VCaP (cell line): ENCODE measurements at regions not wholly inside any gene's neighbourhood (a gene's known extent, or its start where the extent isn't known, plus 50 kb on each side); places are given as distances from the start of the nearest gene placed in this dataset.

Source experiments
- H3K27ac ChIP-seq: fragments of 450-650 bp; 2 replicates; pipeline ENCODE4 v1.5.1; 2017
- CTCF ChIP-seq: fragments of 450-650 bp; conservative IDR thresholded peaks from 2 replicates; pipeline ENCODE4 v1.5.1; 2017; ENCODE audit warnings: mild to moderate bottlenecking, moderate library complexity

GRCh38 chr10:43825984-43826383, 177.3 kb upstream of the ZNF32 start:
- no peak overlapping the region for H3K27ac ChIP-seq
- no peak for TF ChIP-seq CTCF

- H3K27ac ChIP-seq = no peak overlapping the region
- TF ChIP-seq CTCF = no peak
Observed at GRCh38 chr10:43825421-43825820, 176.7 kb upstream of the ZNF32 start.

GRCh38 chr10:43824934-43825333, 176.3 kb upstream of the ZNF32 start:
- TF ChIP-seq CTCF = no peak
- H3K27ac ChIP-seq = no peak overlapping the region

GRCh38 chr10:43822631-43823580, 174.2 kb upstream of the ZNF32 start:
- no peak overlapping the region for H3K27ac ChIP-seq

GRCh38 chr10:43821103-43821502, 172.4 kb upstream of the ZNF32 start:
- no peak overlapping the region for H3K27ac ChIP-seq
- no peak for TF ChIP-seq CTCF

More at GRCh38 chr10:43822631-43823580, 174.2 kb upstream of the ZNF32 start:
- TF ChIP-seq CTCF = no peak

- no peak overlapping the region for H3K27ac ChIP-seq
- no peak for TF ChIP-seq CTCF
Observed at GRCh38 chr10:43820663-43821062, 172.0 kb upstream of the ZNF32 start.

- H3K27ac ChIP-seq = no peak overlapping the region
- no peak for TF ChIP-seq CTCF
Observed at GRCh38 chr10:43819464-43820230, 171.0 kb upstream of the ZNF32 start.
